Nephron (organoid): ENCODE measurements at regions not wholly inside any gene's neighbourhood (a gene's known extent, or its start where the extent isn't known, plus 50 kb on each side); places are given as distances from the start of the nearest gene placed in this dataset.

Source experiments
- H3K27ac Mint-ChIP-seq, 3 experiments: 2 replicates each; pipeline ENCODE4 v1.8.0; 2020; ENCODE audit warnings: mixed read lengths in 3 of 3, mild to moderate bottlenecking in 2 of 3, moderate library complexity in 1 of 3
- H3K27me3 Mint-ChIP-seq: 2 replicates; pipeline ENCODE4 v1.8.0; 2021; ENCODE audit warnings: low read depth, mild to moderate bottlenecking, moderate library complexity, mixed read lengths
- H3K36me3 Mint-ChIP-seq: 2 replicates; pipeline ENCODE4 v1.8.0; 2020; ENCODE audit warnings: low read depth, mixed read lengths
- H3K4me1 Mint-ChIP-seq: 2 replicates; pipeline ENCODE4 v1.8.0; 2020; ENCODE audit warnings: mixed read lengths
- H3K4me3 Mint-ChIP-seq, 3 experiments: 2 replicates each; pipeline ENCODE4 v1.8.0; 2020; ENCODE audit warnings: mild to moderate bottlenecking in 3 of 3, mixed read lengths in 3 of 3, moderate library complexity in 2 of 3
- H3K9me3 Mint-ChIP-seq: 2 replicates; pipeline ENCODE4 v1.8.0; 2020; ENCODE audit warnings: mixed read lengths
- TF ChIP-seq, protein P1 (sequence below), 3 experiments: fragments of 200-600 bp; sonication (generic); IDR thresholded peaks; one replicate each; pipeline ENCODE4 v1.5.0; 2021; ENCODE audit warnings: antibody characterized with exemption in 3 of 3; ENCODE audit not compliant: unreplicated experiment in 3 of 3

DNA sequence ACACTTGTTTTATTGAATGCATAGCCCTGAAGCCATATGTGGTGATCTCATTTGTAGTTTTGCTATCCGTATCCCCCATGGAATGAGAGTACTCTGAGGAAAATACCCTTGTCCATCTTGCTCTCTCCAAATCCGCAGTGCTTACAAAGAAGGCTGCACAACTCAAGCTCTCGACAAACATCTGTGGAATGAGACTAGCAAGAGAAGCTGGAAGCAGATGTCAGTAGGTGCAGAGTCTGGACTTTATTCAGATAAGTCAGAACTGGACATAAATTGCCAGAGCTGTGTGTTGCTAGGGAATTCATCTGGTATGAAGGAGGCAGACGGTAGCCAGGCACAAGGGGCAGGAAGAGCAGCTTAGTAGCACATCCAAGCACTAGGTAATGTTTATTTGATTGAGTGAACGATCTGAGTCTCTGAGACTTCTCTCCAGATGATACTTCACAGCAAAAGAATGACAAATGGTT lies 1046.2 kb downstream of the XPNPEP1 start:
- TF ChIP-seq, protein P1, sequence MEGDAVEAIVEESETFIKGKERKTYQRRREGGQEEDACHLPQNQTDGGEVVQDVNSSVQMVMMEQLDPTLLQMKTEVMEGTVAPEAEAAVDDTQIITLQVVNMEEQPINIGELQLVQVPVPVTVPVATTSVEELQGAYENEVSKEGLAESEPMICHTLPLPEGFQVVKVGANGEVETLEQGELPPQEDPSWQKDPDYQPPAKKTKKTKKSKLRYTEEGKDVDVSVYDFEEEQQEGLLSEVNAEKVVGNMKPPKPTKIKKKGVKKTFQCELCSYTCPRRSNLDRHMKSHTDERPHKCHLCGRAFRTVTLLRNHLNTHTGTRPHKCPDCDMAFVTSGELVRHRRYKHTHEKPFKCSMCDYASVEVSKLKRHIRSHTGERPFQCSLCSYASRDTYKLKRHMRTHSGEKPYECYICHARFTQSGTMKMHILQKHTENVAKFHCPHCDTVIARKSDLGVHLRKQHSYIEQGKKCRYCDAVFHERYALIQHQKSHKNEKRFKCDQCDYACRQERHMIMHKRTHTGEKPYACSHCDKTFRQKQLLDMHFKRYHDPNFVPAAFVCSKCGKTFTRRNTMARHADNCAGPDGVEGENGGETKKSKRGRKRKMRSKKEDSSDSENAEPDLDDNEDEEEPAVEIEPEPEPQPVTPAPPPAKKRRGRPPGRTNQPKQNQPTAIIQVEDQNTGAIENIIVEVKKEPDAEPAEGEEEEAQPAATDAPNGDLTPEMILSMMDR (IDR thresholded peaks at IDR 0.05; ENCODE audit: unreplicated experiment in 3 of 3): no peak
- Mint-ChIP-seq H3K9me3 (no peaks in the 10 kb centered on the region), H3K36me3 (no peaks in the 10 kb centered on the region), H3K4me3 (no peak overlapping the region), H3K27me3 (no peaks in the 10 kb centered on the region), H3K27ac (no peak overlapping the region), H3K4me1 (peaks cover 17% of the 10 kb centered on the region)

DNA sequence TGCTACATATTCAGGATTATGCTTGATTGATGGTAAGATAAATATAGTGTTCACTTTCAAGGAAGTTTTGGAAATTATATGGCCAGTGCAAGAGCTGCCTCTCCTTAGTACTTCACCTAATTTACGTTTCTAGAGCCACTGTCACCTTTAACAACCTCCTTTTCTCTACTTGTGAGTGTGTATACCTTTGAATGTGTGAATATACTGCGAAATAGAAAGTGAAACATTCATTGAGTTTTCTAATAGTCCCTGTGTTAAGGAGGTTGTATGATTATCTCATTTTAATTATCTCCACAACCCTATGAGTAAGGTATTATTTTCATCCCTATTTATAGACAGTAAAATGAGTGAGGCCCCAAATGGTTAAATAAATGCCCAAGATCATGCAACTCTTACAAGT lies 1050.5 kb downstream of the XPNPEP1 start:
- TF ChIP-seq, protein P1 (IDR thresholded peaks at IDR 0.05; ENCODE audit: unreplicated experiment in 3 of 3): no peak
- H3K36me3 Mint-ChIP-seq: no peaks in the 10 kb centered on the region
- no peak overlapping the region for H3K27ac Mint-ChIP-seq
- H3K9me3 Mint-ChIP-seq: no peaks in the 10 kb centered on the region
- no peaks in the 10 kb centered on the region for H3K27me3 Mint-ChIP-seq
- H3K4me3 Mint-ChIP-seq: no peak overlapping the region
- H3K4me1 Mint-ChIP-seq: peaks cover 17% of the 10 kb centered on the region

DNA sequence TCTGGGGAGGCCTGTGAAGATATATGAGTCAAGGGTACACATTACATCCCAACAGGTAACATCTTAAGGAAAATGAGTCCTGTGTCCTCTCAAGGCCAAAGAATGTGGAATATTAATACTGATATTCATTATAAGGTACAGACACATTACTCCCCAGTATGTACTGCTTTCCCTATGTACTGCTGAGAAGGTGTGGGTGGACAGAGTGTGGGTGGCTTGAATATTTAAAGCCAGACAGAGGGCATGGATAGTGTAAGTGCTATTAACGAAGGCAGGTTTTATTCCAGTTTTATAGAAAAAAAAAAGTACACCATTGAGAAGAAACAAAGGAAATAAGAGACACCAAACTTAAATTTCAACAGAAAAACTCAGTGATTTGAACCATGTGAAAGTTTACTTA lies 1054.4 kb downstream of the XPNPEP1 start:
- TF ChIP-seq, protein P1 (IDR thresholded peaks at IDR 0.05; ENCODE audit: unreplicated experiment in 3 of 3): no peak
- H3K36me3 Mint-ChIP-seq: no peaks in the 10 kb centered on the region
- peaks cover 6% of the 10 kb centered on the region for H3K4me1 Mint-ChIP-seq
- no peaks in the 10 kb centered on the region for H3K27me3 Mint-ChIP-seq
- no peaks in the 10 kb centered on the region for H3K9me3 Mint-ChIP-seq
- no peak overlapping the region for H3K4me3 Mint-ChIP-seq
- no peak overlapping the region for H3K27ac Mint-ChIP-seq

- Mint-ChIP-seq H3K4me1 (peaks cover 21% of the 10 kb centered on the region), H3K36me3 (no peaks in the 10 kb centered on the region), H3K27ac (no peak overlapping the region), H3K9me3 (no peaks in the 10 kb centered on the region), H3K27me3 (no peaks in the 10 kb centered on the region), H3K4me3 (no peak overlapping the region)
- TF ChIP-seq, protein P1 (IDR thresholded peaks at IDR 0.05; ENCODE audit: unreplicated experiment in 3 of 3): no peak
These were observed 1060.5 kb downstream of the XPNPEP1 start for GRCh38 chr10:108862676-108863350.

- Mint-ChIP-seq H3K4me3 (no peak overlapping the region), H3K9me3 (no peaks in the 10 kb centered on the region), H3K4me1 (peaks cover 21% of the 10 kb centered on the region), H3K27ac (no peak overlapping the region), H3K27me3 (no peaks in the 10 kb centered on the region), H3K36me3 (no peaks in the 10 kb centered on the region)
- TF ChIP-seq, protein P1 (IDR thresholded peaks at IDR 0.05; ENCODE audit: unreplicated experiment in 3 of 3): no peak
These were observed 1062.0 kb downstream of the XPNPEP1 start for GRCh38 chr10:108861181-108861754.

DNA sequence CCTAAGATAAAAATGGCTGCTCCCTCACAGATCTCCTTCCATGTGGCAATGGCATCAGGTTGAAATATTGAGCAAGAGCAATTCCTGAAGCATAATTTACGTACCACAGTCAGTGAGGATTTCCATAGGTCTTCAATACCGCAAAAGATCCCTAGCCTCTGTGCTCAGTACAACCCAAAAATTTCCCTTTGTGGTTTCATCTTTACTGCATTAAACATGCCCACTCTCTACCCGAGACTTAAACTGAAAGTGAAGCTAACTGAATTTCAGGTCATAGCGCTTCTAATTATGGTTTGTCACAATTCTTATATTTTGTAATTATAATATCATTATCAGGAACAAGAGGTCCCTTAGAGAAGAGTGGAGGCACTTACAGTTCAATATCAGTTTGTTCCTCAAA lies 1071.1 kb downstream of the XPNPEP1 start:
- no peak overlapping the region for H3K27ac Mint-ChIP-seq
- H3K4me3 Mint-ChIP-seq: no peak overlapping the region
- TF ChIP-seq, protein P1 (IDR thresholded peaks at IDR 0.05; ENCODE audit: unreplicated experiment in 3 of 3): no peak
- H3K27me3 Mint-ChIP-seq: peaks cover 4% of the 10 kb centered on the region
- no peaks in the 10 kb centered on the region for H3K4me1 Mint-ChIP-seq
- no peaks in the 10 kb centered on the region for H3K36me3 Mint-ChIP-seq
- no peaks in the 10 kb centered on the region for H3K9me3 Mint-ChIP-seq
